NCI-H2107 treated with DMSO at 0.1 percent for 48 hours (cell line): ENCODE measurements at regions not wholly inside any gene's neighbourhood (a gene's known extent, or its start where the extent isn't known, plus 50 kb on each side); places are given as distances from the start of the nearest gene placed in this dataset.
"Not testable (repeated sequence)": the region's sequence is repeated elsewhere in the genome, so short reads cannot be mapped to it uniquely, and the experiment has no call there.

Experiments used
- DNase-seq: peaks from one replicate; lab custom pipeline; 2025; ENCODE audit not compliant: unreplicated experiment; lab: John Stamatoyannopoulos, UW

DNA sequence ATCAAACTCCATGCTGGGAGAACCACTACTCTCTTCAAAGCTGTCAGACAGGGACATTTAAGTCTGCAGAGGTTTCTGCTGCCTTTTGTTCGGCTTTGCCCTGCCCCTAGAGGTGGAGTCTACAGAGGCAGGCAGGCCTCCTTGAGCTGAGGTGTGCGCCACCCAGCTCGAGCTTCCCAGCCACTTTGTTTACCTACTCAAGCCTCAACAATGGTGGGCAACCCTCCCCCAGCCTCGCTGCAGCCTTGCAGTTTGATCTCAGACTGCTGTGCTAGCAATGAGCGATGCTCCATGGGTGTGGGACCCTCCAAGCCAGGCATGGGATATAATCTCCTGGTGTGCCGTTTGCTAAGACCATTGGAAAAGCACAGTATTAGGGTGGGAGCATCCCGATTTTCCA lies 185.3 kb downstream of the COX18 start:
- DNase-seq = not testable (repeated sequence)

DNA sequence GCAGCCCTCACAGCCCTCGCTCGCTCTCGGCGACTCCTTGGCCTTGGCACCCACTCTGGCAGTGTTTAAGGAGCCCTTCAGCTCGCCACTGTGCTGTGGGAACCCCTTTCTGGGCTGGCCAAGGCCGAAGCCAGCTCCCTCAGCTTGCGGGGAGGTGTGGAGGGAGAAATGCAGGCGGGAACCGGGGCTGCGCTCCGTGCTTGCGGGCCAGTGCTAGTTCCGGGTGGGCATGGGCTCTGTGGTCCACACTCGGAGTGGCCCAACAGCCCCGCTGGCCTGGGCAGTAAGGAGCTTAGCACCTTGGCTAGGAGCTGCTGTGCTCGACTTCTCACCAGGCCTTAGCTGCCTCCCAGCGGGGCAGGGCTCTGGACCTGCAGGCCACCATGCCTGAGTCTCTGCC lies 192.6 kb downstream of the COX18 start:
- DNase-seq = no peak

GRCh38 chr4:72875545-72875944 lies 194.0 kb downstream of the COX18 start:
- DNase-seq = no peak

- no peak for DNase-seq
These were observed 194.4 kb downstream of the COX18 start for GRCh38 chr4:72875138-72875537.

DNA sequence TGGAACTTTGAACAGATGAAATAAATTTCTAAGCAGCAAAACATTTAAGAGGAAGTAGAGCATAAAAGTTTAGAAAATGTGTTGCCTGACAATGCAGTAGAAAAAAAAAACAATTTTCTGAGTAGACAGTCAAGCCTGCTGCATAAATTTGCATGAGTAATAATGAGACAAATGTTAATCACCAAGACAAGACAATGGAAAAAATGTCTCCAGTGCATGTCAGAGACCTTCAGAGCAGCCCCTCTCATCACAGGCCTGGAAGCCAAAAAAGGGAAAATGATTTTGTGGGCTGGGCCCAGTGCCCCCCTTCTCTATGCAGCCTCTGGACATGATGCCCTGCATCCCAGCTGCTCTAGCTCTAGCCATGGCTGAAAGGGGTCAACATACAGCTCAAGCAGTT lies 204.6 kb downstream of the COX18 start:
- no peak for DNase-seq

GRCh38 chr4:72864277-72864676 lies 205.2 kb downstream of the COX18 start:
- not testable (repeated sequence) for DNase-seq

DNA sequence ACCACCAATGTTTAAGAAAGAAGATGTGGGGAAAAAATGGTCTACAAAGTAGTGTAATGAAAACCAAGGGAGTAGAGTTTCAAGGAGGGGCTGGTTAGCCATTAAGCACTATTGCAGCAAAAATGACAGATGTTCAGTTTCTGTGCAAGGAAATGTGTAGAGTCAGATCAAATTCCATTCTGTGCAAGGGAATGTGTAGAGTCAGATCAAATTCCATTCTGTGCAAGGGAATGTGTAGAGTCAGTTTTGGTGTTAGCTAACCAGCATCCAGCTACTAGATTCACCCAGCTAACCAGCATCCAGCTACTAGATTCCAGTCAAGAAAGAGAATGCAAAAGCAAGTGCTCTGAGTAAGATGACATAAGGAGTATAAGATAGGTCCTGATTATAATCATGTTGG lies 208.8 kb downstream of the COX18 start:
- no peak for DNase-seq

- DNase-seq = no peak
These were observed 211.2 kb downstream of the COX18 start for GRCh38 chr4:72858328-72858727.

GRCh38 chr4:72857787-72858186 lies 211.7 kb downstream of the COX18 start:
- DNase-seq = no peak

- DNase-seq = no peak
These were observed 212.3 kb downstream of the COX18 start for GRCh38 chr4:72857216-72857615.

DNA sequence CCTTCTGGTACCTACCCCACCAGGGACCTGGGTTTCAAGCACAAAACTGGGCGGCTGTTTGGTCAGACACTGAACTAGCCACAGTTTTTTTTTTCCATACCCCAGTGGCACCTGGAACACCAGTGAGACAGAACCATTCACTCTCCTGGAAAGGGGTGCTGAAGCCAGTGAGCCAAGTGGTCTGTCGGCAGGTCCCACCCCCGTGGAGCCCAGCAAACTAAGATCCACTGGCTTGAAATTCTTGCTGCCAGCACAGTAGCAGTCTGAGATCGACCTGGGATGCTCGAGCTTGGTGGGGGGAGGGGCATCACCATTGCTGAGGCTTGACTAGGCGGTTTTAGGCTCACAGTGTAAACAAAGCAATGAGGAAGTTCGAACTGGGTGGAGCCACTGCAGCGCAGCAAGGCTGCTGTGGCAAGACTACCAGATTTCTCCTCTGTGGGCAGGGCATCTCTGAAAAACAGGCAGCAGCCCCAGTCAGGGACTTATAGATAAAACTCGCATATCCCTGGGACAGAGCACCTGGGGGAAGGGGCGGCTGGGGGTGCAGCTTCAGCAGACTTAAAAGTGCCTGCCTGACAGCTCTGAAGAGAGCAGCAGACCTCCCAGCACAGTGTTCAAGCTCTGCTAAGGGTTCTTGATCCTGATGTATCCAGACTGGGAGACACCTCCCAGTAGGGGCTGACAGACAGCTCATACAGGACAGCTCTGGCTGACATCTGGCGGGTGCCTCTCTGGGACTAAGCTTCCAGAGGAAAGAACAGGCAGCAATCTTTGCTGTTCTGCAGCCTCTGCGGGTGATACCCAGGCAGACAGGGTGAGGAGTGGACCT lies 223.0 kb downstream of the COX18 start:
- DNase-seq = no peak

GRCh38 chr4:72843466-72843865 lies 226.1 kb downstream of the COX18 start:
- DNase-seq = no peak

GRCh38 chr4:72842323-72842722 lies 227.2 kb downstream of the COX18 start:
- no peak for DNase-seq

DNA sequence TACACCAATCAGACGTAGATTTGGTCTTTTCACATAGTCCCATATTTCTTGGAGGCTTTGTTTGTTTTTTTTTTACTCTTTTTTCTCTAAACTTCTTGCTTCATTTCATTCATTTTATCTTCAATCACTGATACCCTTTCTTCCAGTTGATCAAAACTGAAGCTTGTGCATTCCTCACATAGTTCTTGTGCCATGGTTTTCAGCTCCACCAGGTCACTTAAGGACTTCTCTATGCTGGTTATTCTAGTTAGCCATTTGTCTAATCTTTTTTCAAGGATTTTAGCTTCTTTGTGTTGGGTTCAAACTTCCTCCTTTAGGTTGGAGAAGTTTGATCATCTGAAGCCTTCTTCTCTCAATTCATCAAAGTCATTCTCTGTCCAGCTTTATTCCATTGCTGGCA lies 229.3 kb downstream of the COX18 start:
- not testable (repeated sequence) for DNase-seq

DNA sequence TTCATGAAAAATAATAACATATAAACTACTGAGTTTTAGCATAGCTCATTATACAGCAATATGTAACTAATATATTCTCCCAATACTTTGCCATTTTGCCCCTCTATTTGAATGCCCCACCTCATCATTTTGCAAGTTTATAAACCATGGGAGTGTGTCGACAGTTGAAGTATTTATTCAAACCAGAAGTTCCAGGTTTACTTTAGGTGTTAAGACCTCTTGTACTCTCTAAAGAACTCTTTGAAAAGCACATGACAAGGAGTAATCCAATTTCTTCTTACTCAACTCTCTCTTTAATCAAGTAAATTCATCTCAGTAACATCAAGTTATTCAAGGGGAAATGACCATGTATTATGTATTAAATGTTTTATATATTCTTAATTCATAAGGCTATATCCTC lies 240.7 kb downstream of the COX18 start:
- no peak for DNase-seq

- no peak for DNase-seq
These were observed 241.5 kb downstream of the COX18 start for GRCh38 chr4:72827968-72828367.

GRCh38 chr4:72820107-72820506 lies 249.4 kb downstream of the COX18 start:
- DNase-seq = no peak

DNA sequence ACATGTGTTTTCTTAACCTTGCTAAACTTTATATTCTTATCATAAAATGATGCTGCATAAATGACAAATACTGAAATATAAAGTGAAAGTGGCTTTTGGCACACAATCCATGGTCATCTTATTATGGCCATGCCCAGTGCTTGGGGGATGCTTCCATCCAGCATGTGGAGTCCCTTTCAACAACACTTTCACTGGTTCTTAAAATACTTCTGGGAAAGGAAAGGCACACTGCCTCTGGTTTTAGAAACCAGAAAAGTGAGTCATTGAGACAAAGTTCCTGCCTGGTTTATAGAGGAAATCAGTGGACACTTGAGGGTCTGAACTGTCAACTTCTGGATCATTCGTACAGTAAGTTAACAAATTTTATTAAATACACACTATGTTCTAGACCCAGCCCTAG lies 248.0 kb upstream of the ADAMTS3 start:
- no peak for DNase-seq

- no peak for DNase-seq
These were observed 245.2 kb upstream of the ADAMTS3 start for GRCh38 chr4:72814241-72814640.

GRCh38 chr4:72809208-72809607 lies 240.2 kb upstream of the ADAMTS3 start:
- no peak for DNase-seq

DNA sequence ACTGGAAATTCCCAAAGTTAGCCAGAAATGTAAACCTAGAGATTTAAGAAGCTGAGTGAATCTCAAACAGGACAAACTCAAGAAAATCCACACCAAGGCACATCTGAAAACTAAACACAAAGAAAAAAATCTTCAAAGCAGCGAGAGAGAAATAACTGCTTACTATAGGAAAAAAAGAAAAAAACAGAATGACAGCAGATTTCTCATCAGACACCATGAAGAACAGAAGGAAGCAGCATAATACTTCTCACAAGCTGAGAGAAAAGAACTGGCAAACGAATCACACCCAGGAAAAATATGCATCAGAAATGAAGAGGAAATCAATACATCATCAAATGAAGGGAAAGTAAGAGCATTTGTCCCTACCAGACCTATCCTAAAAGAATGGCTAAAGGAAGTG lies 236.3 kb upstream of the ADAMTS3 start:
- DNase-seq = no peak

DNA sequence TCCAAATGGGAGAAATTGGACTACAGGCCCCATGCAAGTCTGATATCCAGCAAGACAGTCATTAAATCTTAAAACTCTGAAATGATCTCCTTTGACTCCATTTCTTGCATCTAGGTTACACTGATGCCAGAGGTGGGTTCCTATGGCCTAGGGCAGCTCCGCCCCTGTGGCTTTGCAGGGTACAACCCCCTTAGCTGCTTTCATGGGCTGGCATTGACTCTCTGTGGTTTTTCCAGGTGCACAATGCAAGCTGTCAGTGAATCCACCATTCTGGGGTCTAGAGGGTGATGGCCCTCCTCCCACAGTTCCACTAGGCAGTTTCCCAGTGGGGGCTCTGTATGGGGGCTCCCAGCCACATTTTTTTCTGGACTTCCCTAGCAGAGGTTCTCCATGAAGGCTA lies 228.5 kb upstream of the ADAMTS3 start:
- no peak for DNase-seq

- DNase-seq = no peak
These were observed 222.0 kb upstream of the ADAMTS3 start for GRCh38 chr4:72791054-72791453.
